NOMO-1 treated with dmso at 0.1 percent for 144 hours (cell line): ENCODE measurements at regions not wholly inside any gene's neighbourhood (a gene's known extent, or its start where the extent isn't known, plus 50 kb on each side); places are given as distances from the start of the nearest gene placed in this dataset.
A peak's percentile ranks its signal among the peaks of the same experiment; 100 is the strongest.
"Not testable (repeated sequence)": the region's sequence is repeated elsewhere in the genome, so short reads cannot be mapped to it uniquely, and the experiment has no call there.

Experiments used
- DNase-seq: peaks from one replicate; lab custom pipeline; 2025; ENCODE audit not compliant: unreplicated experiment; lab: John Stamatoyannopoulos, UW

DNA sequence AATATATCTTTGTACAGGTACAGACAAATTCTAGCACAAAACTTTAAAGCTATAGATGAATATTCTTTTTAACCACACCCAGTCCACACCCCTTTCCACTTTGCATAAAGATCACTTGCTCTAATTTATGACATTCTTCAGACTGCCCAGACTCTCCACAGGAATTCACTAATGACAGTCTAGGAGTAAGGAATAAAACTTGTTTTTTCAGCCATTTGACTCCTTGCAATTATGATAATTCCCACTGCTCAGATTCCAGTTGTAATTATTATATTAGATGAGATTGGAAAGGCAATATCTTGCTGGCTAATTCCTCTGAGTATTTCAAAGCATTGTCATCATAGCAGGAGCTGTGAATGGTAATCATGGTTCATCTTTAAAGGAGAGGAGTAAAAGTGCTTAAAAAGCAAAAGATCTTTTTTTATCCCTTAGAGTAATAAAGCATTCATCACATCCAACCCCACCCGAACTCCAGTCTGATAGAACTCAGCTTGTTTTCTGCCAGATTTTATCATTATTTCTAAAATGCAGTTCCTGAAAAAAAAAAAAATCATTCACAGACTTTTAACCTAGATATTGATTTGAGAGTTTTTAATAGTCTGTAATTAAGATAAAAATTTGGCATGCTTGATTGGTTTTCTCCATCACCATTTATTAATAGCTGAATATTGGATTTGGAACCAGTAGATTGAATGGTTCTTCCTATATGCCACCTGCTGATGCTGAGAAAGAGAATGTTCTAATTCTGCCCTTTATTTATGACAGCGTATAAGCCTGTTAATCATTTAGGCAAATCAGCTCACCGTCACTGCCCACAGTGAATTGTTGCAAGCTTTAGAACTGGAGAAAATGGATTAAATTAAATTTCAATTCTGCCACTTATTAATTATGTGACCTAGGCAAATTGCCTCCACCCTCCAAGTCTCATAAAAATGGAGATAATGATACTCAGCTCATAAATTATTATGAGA lies 93.9 kb upstream of the RASSF8 start:
- DNase-seq, result no peak

GRCh38 chr12:25866586-25867378 lies 91.7 kb upstream of the RASSF8 start:
- no peak for DNase-seq

GRCh38 chr12:25868193-25868592 lies 90.3 kb upstream of the RASSF8 start:
- DNase-seq, result no peak

DNA sequence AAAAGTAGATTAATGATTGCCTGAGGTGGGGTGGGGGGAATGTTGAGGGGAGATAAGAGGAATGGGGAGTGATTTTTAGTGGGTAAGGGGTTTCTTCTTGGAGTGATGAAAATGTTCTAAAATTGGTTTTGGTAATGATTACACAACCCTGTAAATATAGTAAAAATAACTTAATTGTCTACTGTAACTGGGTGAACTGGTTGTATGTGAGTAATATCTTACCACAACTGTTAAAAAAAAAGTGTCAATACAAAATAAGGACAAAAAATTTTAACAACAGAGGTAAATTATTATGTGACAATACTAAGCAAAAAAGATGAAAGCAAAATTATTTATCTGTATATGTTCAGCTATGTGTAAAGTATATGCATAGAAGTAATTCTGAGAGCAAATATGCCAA lies 86.3 kb upstream of the RASSF8 start:
- no peak for DNase-seq

DNA sequence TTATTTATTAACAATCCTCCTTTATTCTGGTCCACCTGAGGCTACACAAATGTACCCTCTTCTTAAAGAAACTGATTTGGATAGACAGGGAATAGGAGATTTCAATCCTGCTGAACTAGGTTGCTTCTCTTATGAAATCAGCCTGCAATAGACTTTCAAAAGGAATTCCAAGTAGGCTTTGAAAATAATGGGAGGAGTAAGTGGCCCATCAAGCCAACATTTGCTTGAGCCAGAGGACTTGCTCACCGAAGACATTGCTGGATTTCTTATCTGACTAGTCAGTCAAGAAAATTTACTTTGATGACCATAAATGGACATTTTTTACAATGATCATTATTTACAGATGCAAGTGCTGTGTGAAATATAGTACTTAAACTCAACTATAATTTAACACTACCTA lies 82.8 kb upstream of the RASSF8 start:
- DNase-seq, result no peak

- no peak for DNase-seq
Measured at GRCh38 chr12:25876383-25877045, 82.0 kb upstream of the RASSF8 start.

- no peak for DNase-seq
Measured at GRCh38 chr12:25877446-25877845, 81.0 kb upstream of the RASSF8 start.

- no peak for DNase-seq
Measured at GRCh38 chr12:25882266-25882665, 76.2 kb upstream of the RASSF8 start.

DNA sequence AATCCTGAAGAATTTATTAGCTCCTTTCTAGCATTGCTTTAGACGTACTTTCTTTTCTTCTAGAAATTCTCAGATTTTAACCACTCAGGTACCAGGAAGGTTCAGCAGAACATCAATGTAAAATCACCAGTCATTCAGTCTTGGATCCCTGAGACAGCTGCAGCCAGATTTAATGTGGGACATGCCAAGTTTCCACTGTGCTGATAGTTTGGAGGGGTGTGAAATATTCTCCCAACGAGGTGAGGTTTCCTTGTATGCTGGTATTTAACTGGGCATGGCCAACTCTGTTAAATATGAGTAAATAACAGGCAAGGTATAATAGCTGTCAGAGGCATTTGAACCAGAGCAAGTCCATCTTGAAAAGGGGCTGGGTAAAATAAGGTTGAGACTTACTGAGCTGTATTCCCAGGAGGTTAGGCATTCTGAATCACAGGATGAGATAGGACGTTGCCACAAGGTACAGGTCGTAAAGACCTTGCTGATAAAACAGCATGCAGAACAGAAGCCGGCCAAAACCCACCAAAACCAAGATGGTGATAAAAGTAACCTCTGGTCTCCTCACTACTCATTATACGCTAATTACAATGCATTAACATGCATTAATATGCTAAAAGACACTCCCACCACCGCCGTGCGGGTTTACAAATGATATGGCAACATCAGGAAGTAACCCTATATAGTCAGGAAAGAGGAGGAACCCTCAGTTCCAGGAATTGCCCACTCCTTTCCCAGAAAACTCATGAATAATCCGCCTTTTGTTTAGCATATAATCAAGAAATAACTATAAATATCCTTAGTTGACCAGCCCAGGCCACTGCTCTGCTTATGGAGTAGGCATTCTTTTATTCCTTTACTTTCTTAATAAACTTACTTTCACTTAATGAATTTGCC lies 75.2 kb upstream of the RASSF8 start:
- no peak for DNase-seq

DNA sequence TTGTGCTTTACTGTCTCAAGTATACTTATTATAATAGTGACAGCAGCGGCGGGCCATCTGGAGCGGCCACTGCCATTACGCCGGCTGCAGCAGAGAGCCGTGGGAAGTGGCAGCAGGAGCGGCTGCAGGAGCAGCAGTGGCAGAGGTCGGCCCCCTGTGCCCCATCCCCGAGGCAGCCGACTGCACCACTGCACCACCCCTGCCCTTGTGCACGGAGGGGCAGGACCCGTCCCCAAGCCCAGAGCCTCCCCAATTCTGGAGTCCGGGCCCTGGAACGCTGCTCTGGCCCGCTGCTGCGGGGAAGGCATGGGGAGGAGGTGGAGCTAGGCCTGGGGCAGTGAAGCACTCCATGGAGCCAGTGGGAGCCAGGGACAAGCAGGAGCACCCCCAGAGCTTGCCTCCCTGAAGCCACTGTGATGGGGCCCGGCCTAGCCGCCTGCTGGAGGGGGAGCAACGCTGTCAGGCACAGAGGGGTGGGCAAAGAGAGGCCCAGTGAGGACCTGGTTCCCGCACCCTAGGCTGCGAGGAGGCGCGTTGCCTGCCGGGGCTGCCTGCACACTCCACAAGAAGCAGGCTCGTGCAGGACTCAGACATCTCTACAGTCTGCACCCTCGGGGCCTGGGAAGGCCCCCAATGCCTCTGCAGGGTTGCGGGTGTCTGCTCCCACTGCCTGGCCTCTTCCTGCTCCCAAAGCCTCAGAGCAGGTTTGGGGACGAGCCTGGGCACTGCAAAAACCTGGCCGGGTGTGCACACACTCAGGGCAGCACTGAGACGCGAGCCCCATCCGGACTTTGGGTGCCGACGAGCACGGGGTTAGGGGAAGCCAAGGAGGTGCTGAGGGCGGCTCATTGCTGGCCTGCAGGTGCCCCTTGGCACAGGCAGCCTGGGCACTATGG lies 74.2 kb upstream of the RASSF8 start:
- DNase-seq, result no peak

- DNase-seq, result no peak
Measured at GRCh38 chr12:25884920-25885234, 73.6 kb upstream of the RASSF8 start.

- DNase-seq, result no peak
Measured at GRCh38 chr12:25886396-25886795, 72.1 kb upstream of the RASSF8 start.

- no peak for DNase-seq
Measured at GRCh38 chr12:25887367-25887766, 71.1 kb upstream of the RASSF8 start.

GRCh38 chr12:25889185-25889584 lies 69.3 kb upstream of the RASSF8 start:
- no peak for DNase-seq

DNA sequence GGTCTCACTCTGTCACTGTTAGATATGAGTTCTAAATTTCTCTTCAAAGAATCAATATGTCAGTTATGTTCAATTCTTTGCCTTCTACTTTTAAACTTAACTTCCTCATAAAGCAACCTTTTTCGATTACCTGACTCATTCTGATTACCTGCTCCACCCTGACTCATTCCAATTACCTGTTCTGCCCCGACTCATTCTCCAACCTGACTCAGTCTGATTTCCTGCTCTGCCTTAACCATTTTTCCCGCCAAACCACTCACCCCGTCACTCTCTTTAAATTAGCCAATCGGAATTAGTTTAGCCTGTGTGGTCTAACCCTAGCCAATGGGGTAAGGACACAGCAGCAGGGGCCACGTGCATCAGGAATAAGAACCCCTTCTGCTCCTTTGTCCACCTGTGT lies 67.4 kb upstream of the RASSF8 start:
- not testable (repeated sequence) for DNase-seq

DNA sequence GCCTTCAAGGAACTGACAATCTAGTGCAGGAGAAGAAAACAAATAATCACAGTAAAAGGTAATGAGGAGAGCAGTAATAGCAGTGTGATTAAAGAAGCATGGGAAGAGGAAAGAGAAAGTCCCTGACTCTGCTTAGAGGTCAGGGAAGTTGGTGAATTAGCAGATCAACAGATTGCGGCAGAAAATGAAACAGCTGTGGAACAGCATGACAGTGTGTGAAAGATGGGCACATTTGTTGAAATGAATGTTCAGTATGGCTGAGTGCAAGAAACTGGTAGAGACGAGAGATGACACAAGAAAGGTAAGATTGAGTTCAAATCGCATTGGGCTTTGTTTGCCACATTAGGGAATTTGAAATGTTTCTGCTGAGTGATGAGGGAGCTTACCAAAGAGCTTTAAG lies 63.7 kb upstream of the RASSF8 start:
- no peak for DNase-seq

GRCh38 chr12:25896981-25897380 lies 61.5 kb upstream of the RASSF8 start:
- peak; percentile 78 for DNase-seq

GRCh38 chr12:25903603-25904245 lies 54.8 kb upstream of the RASSF8 start:
- DNase-seq, result peak; percentile 61

- DNase-seq, result no peak
Measured at GRCh38 chr12:25904442-25904841, 54.0 kb upstream of the RASSF8 start.
